Eye (tissue), 1 donor: ENCODE measurements at regions not wholly inside any gene's neighbourhood (a gene's known extent, or its start where the extent isn't known, plus 50 kb on each side); places are given as distances from the start of the nearest gene placed in this dataset.

Source experiments
- DNase-seq: peaks from one replicate; pipeline ENCODE4 v3.0.0-alpha.2; 2015

DNA sequence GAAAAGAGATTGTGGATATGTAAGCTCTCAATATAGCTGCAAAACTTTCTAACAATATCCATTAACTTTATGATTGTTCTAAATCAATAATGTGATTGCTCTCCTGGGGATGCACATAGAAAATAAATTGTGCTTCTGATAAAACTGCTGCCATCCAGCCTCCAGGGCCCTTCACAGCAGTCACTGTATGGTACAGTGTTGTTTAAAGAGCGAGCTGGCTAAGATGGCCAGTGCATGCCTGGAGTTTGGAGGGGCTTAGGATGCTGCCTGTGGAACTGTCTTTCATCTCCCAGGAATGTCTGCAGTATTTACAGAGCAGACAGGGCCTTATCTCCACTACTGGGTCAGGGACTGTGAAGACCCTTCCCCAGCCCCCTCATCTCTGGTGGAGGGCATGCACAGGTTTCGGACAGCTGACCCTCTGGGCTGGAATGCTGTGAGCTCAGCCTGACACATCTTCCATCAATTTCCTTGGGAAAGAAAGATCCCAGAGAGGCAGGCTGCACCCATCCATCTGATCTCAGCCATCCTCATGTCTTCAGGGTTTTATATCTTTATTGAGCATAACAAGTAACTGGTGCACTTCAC, 137.0 kb downstream of the PLPP3 start:
- DNase-seq = no peak

DNA sequence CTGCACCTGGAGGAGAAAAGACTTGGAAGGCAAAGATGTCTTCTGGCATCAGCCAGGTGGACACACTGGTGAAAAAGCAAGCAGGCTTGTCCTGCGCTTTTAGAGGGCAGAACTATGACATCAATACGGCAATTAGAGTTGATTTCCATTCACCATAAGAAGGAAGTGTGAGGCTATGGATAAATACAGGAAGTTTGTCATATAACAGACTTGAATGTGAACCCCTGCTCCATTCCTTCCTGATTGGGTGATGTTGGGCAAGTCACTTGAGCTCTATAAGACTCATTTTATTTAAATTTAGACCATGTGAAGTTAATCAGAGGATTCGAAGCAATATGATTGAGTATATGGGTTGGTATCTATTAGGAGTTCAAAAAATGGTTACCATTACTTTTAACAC, 137.8 kb downstream of the PLPP3 start:
- DNase-seq = no peak

DNA sequence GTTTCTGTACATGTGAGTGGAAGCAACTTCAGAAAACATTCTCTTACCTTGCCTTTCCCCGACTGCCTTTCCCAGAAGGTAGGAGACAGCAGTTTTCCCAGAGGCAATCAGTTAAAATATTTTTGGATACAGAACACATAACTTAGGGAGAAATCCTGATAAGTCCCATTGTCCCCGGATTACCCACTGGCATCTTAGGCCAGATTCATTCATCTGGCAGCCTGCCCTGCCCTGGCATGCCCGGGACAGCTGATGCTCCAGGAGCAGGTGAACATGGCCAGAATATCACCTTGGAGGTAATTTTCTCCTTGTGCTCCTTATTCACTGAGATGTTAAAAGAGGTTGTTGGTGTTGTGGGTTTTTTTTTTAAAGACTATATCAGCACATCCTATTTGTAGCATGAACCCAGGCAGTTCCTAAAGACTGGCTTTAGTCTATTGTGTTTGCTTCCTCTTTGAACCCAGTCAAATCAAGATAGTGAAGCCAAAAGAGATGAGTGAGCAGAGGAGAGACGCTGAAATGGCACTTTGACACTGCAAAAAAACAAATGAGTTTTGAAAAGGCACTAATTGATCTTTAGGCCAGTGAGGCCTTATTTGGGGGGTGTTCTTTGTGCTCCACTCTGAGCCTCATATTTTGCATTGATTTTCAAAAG, 139.6 kb downstream of the PLPP3 start:
- DNase-seq = no peak

GRCh38 chr1:56438901-56439551, 140.3 kb downstream of the PLPP3 start:
- DNase-seq = no peak

GRCh38 chr1:56437959-56438358, 141.4 kb downstream of the PLPP3 start:
- no peak for DNase-seq

DNA sequence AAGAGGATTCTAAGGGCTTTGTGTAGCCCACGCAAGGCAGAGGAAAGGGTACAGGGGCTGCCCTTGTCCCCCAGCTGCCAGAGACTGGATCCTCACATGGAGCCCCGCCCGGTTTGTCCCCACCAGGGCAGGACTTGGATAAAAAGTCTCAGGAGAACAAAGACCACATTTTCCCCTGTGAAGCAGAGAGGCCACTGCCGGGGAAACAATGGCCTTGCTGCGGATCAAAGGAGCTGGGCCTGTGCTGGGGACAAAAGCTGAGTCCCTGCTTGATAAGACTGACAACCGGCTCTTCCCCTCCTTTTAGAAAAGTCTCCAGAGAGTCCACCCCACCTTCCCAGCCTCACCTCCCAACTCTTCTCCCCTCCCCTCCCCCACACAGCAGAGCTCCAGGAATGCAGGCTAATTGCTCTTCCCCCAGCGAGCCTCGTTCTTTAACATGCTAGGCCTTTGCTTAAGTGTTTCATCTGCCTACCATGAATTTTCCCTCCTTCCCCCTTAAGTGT, 142.4 kb downstream of the PLPP3 start:
- peak; percentile 86 for DNase-seq

GRCh38 chr1:56436296-56436695, 143.1 kb downstream of the PLPP3 start:
- no peak for DNase-seq

GRCh38 chr1:56435434-56436262, 143.7 kb downstream of the PLPP3 start:
- peak; percentile 88 for DNase-seq

DNA sequence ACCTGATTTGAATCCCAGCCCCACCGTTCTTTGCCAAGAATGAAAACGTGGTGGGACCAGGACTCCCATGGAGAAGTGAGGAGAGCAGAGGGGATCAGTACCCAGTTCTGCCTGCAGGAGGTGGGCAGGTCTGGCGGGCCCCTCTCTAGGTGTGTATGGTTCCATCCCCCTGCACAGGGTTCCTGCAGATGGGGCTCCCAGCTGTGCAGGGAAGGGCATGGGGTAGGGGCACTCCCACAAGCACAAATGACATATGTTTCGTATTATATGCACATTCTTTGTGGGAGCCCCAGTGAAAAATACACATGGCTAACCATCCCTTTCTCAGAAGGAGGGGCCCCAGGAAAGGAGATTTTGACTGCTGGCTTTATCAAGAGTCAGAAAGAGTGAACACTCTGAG, 144.6 kb downstream of the PLPP3 start:
- DNase-seq = peak; percentile 47

- no peak for DNase-seq
Observed at GRCh38 chr1:56434025-56434424, 145.3 kb downstream of the PLPP3 start.

DNA sequence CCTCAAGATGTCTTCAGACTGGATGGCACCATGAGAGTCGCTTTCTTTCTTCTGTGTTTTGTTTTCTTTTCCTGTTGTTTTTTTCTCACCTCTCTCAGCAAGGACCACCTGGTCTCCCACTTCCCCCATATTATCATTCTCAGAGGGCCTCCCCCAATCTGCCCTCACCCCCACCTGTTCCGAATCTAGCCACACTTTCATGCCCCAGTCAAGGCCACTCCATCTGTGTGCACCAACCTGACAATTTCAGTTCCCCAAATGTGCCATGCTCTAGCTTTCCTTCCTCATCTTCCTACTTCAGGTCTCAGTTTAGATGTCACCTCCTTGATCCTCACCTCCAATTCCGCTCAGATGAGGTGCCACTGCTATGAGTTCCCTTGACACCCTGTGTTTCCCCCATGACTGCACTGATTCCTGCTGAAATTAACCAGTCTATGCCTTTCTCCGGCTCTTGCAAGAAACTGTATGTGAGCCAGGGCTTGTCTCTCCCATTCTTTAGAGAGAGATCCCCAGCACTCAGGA, 146.2 kb downstream of the PLPP3 start:
- no peak for DNase-seq

DNA sequence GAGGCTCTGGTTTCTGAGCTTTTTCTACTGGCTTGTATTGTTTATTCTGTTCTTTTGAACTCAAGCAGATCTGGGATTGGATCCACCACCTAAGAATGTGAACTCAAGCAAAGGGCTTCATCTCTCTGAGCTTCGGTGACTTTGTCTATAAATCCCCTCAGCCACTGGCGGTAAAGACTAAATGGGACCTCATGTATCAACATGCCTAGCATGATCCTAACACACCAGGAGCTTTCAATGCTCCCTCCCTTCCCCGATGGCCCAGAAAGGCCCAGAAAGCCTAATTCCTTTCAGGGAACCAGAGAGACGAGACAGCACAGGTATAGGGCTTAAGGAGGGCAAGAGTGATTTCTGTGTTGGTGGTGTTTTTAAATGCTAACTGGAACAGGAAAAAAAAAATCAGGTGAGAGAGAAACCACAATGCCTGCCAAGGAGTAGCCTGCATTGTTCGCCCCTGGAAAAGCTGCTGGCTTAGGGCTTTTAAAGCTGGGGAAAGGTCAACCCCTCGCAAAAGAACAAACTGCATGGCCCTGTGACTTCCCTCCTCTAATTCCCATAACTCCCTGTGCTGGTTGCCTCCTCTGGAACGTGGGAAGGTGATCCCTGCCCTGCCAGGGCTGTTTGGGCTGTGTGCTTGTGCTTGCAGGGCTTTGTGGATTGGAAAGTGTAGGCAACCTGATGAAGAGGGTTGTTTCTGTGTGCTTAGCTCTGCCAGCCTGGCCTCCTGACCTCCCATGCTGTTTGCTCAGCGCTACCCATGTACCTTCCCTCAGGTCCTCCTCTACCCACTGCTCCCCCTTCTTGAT, 147.0 kb downstream of the PLPP3 start:
- no peak for DNase-seq

GRCh38 chr1:56430141-56430839, 149.1 kb downstream of the PLPP3 start:
- DNase-seq = no peak

DNA sequence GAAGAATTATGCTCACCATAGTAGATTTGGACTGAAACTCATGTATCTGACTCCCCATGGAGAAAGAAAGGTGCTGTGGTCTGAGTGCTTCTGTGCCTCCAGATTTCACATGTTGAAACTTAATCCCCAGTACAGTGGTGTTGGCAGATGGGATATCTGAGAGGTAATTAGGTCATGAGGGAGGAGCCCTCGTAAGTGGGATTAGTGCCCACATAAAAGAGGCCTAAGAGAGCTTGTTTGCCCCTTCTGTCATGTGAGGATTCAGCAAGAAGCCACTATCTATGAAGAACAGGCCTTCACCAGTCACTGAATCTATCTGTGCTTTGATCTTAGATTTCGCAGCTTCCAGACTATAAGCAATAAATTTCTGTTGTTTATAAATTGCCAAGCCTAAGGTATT, 150.1 kb downstream of the PLPP3 start:
- DNase-seq = no peak

DNA sequence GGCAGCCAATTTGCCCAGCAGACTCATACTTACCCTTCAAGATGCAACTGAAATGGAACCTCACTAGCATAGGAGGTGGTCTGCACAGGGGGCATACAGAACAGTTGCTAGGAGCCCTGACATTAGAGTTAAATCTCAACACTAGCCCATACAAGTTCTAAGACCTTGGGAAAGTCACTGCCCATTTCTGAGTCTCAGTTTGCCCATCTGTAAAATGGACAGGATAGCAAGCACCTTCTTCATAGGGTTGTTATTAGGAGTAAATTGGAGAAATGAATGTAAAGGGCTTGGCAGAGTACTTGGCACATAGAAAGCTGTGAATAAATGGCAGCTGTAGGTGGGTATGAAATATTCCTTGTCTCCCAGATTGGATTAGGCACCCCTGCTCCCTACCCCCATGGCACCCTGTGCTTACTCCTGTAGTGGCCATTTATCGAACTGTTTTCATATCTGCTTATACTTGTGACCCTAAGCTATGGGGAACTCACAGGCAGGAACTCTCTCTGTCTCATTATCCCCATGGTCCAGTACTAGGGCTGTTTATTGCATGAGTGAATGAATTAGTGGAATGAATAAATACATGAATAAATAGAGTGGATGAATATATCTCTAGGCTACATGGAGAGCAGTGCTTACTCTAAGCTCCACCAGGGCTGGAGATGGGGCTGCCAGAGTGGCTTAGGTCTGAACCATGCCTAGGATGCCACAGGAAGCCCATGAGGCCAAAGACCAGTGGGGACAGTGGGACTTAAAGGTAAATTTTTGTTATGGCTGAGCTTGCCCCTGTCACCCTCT, 152.6 kb downstream of the PLPP3 start:
- no peak for DNase-seq

DNA sequence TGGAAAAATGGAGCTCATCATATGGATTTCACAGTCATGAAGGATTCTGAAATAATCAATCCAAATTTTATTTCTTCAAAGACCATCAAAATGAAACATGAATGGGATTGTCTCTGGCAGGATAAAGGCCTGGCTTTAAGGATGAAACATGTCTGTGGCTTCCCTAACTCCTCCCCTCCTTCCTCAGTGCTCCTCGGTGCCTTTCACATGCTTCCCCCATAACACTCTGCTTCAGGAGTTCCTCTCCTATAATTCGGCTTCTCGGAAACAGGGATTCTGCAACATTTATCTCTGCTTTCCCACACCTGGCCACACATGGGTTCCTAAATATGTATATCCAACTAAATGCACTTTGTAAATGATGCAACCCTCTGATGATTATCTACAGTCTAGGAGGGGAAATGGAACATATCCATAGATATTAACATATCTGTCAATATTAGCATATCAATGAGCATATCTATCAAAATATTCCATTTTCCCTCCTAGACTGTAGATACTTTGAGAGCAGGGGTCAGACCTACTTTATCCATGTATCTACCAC, 153.8 kb downstream of the PLPP3 start:
- no peak for DNase-seq

DNA sequence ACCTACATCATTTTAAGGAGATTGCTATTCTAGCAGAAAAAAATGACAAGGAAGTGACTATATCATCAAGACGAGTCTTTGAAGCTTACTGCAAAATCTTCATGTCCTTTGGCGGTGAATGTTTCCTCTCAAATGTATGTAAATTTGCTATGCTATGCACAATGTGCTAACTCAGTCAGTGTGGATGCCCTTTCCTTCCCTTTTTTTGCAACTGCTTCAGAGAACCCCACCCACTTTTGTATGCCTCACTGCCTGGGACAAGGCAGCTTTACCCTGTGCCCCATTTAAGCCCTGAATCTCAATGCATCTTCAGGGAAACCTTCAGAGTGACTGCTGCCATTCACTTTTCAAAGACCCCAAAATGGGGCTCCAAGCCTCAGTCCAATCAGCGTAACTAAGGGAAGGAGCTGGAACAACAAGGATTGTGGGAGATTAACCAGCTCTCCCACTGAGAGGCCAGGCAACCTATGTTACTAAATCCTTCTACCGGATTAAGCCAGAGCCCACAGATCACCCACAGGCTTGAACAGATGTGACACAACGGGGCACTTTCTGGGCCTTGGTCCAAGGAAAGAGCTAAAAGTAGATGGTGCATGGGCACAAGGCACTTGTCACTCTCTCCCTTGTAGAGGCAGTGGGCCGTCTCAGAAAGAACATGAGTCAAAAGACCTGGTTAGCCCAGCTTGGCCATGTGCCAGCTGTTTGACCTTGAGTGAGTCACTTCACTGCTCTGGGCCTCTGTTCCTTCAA, 154.4 kb downstream of the PLPP3 start:
- peak; percentile 49 for DNase-seq

- no peak for DNase-seq
Observed at GRCh38 chr1:56423716-56424115, 155.6 kb downstream of the PLPP3 start.

DNA sequence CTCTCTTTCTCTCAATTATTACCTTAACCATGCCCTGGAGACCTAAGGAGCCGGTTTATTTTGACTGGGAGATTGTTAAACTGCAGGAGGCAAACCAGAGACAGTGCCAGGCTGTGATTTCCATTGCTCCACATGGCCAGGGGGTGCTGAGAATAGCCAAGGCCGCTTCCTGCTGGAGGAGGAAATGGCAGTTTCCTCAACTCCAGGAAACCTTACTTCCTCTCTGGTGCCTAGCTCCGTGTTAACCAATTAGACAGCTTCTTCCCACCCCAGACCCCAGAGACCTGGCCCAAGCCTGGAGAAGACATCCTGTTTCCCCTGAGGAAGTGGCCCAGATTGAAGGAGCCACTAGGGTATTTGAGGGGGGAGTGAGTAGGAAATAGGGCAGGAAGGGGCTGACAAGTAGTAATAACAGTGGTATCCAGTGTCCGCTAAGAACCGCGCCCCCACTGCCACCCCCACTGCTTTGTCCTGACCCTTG, 161.2 kb downstream of the PLPP3 start:
- DNase-seq = no peak

- DNase-seq = no peak
Observed at GRCh38 chr1:56417646-56418045, 161.7 kb downstream of the PLPP3 start.
